Urothelium cell line (cell line): ENCODE measurements at regions not wholly inside any gene's neighbourhood (a gene's known extent, or its start where the extent isn't known, plus 50 kb on each side); places are given as distances from the start of the nearest gene placed in this dataset.

ENCODE experiments used
- DNase-seq: peaks from one replicate; pipeline ENCODE4 v3.0.0; 2011; ENCODE audit warnings: low spot score, mixed read lengths
- FAIRE-seq: peaks from 2 replicates; lab custom pipeline; 2011; peaks lifted over from hg19 to GRCh38; lab: Jason Lieb, UNC

DNA sequence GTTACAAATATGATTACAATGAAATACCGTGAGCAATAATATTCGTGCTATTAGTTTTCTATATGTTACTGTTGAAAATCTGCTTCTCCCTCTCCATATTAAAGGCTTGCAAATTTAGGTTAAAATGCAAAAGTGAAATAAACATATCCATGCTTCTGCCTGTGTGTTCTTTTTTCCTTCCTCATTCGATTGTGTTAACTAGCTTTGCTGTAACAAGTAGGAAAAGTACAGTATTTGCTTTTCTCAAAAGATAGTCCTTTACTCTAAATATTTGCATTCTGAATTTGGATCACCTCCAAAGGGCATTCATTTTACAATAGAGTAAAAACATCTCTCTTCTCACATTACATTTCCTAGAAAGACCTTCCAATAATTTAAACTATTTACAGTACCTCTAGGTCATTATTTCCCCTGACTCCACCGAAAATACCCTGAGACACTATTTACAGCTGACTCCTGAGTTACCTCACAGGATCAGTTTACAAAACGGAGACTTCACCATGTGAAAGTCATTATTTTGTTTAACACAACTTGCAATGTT is 835.0 kb upstream of the FANCL start:
- no peak for FAIRE-seq
- DNase-seq = no peak

DNA sequence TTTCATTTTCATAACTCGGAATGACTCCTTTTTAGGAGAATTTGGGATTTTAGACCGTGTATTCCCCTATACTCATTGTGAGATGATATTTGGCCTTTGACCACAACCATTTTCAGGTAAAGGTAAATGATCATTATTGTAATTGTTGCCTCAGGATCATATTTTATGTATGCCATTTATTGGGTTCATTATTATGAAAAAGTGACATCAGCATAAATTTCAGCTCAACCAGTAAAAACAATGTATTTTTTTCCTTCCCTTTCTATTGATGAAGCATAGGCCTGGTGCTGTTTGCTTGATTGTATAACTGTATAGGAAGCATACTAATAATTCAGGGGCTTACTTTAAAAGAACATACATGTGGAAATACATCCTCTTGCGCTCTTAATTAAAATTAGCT is 832.9 kb upstream of the FANCL start:
- FAIRE-seq (no peak), DNase-seq (no peak)

GRCh38 chr2:59073286-59073685 is 832.2 kb upstream of the FANCL start:
- DNase-seq (no peak), FAIRE-seq (peak; percentile 44)

DNA sequence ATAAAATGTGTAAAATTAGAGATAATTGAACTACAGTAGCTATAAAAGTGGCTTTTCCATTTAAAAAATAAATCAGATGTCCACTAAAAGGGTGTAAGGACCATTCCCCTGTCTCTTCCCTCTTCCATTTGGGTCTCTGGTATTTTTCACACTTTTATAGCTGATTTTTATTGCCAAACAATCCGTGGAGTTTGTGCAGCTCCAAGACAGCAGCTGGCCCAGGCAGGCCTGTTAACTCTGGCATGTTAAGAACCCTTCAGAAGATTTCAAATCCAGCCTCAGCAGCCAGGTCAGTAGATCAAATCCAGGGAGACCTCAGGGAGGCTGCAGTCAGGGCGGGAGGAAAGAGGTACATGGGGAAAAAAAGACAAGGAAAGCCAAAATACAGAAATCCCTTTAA is 827.1 kb upstream of the FANCL start:
- FAIRE-seq (no peak), DNase-seq (no peak)

- no peak for DNase-seq
- FAIRE-seq = no peak
Measured at GRCh38 chr2:59066787-59067399, 825.8 kb upstream of the FANCL start.

DNA sequence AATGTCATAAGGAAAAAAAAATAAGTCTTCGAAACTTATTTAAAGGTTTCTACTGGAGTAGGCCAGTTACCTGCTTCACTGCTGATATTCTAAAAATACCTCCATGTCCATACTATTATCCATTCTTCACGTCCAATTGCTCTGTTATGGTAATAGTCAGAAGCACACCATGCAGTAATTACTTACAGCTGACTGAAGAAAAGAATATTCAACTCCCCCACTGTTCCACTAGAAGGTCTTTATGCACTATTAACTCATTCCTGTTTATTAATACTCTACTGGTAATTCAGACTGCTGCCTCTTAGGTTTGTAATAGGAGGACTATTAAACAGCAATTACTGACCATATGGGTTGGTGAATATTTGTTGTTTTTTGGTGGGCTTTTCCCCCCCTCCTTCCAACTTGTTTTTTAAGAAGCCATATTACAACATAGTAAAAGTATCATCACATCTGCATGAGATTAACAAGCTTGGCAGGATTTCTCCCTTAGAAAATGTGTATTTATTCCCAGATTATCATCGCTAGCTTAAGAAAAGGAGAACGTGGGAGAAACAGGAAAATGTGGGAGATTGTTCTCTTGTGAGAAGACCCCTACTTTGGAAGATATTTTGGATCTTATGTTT is 806.4 kb upstream of the FANCL start:
- no peak for DNase-seq
- FAIRE-seq = no peak

DNA sequence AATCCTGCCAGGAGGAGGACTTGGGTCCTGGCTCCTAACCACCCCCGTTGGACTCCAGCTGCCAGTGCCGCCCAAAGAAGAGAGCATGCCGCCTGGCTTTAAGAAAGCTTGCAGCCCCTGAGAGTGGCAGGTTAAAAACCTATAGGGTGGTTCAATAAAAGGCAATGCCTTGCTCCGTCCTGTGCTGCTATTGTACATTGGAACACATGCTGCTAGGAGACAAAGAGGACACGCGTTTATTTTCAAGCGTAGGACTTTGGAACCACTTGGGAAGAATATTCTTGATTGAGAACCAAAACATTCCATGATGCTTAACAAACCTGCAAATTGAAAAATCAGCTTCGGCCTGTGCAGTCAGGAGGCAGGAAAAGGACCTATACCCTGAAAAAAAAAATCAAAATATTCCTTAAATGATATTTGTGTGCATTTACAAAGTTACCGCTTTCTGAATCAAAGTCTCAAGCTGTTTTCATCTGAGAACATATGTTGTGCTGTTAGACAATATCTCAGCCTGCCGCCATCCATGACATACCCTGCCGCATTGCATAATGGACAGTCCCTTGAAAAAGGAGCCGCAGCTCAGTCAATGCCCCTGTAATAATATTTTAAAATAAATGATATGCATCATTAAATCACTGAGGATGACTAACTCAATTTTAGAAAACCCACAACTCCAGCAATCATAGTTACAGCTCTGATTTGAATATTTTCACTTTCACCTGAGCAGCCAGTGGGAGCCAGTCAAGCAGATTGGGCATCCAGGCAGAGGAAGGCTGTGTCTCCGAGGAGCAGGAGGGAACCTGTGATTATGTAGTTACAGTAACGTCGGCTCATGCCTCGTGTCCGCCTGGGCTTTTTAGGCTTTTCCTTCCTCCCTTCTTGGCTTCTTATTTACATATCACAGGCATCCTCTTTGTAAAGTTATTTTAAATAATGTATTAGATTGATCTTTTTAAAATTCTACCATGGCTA is 805.6 kb upstream of the FANCL start:
- FAIRE-seq = no peak
- no peak for DNase-seq

DNA sequence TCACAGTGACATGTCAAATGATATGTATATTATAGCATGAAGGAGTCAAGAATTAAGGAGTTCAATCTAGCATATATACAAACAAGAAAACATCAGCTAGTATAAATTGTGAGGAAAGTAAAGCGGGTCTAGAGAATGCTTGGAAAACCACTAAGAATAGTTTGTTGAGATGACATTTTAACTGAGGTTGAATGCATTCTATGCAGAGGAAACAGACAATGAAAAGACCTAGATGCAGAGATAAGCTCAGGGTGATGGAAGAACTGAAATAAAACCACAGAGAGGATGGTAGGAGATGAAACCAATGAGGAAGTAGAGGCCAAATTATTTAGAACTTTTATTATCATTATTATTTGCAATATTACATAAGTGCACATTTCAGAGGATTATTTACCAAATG is 803.6 kb upstream of the FANCL start:
- DNase-seq (no peak), FAIRE-seq (no peak)

DNA sequence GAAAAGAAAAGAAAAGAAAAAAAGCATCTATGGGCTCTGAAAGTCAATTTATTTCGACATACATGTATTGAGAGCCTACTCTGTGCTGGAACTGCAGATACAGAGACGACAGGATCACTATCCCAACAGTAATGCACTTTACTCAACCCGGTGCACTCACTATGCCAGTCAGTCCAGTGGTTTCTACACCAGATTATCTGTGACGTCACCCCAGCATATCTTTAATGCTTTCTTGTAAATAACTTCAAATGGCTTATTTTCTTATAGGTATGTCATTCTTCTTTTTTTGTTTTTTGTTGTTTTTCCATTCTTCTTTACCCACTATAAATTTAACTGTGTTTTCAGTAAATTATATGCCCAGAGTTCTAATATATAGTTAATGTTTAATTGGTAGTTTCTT is 800.0 kb upstream of the FANCL start:
- no peak for DNase-seq
- FAIRE-seq = no peak

GRCh38 chr2:59034837-59035236 is 793.7 kb upstream of the FANCL start:
- DNase-seq = peak; percentile 25
- FAIRE-seq = no peak

- no peak for DNase-seq
- no peak for FAIRE-seq
Measured at GRCh38 chr2:59034106-59034505, 793.0 kb upstream of the FANCL start.

DNA sequence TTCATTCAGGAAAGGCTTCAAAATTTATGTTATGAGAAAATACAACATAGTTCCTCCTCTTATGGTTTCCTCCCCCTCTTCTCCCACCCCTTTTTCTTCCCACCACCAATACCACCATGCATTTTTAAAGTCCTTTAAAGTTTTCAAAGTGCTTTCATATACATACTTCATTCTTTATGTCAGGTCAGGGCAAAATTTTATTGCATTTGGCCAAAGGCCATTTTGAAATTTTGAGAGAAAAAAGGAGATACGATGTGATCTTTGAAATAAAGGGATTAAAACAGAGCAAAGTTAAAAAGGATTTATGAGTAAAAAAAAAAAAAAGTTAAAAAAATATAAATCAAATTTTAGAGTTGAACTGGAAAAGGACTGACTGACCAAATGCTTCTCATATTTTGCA is 792.5 kb upstream of the FANCL start:
- FAIRE-seq (no peak), DNase-seq (no peak)

- FAIRE-seq = no peak
- DNase-seq = no peak
Measured at GRCh38 chr2:59032499-59032898, 791.4 kb upstream of the FANCL start.

GRCh38 chr2:59029058-59029457 is 787.9 kb upstream of the FANCL start:
- FAIRE-seq (no peak), DNase-seq (no peak)

- no peak for FAIRE-seq
- no peak for DNase-seq
Measured at GRCh38 chr2:59027320-59027719, 786.2 kb upstream of the FANCL start.

GRCh38 chr2:59025157-59025757 is 784.1 kb upstream of the FANCL start:
- DNase-seq = peak; percentile 57

DNA sequence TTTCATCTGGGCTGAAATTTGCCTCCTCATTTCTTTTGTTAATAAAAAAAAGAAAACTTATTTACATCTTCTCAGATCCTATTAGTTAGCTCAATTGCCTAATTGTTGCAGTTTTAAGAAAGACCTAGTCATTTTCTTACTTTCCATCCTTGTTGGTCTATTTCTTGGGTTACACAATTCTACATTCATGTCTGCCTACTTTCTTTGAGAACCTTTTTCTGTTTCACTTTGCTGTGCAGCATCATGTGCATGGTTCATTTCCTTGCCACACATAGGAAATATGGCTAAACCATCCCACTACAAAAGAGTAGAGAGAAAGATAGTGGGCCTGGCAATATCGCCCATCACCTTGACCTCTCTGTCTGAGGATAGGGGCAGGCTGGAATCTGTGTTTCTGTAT is 780.7 kb upstream of the FANCL start:
- FAIRE-seq (no peak), DNase-seq (no peak)

More at GRCh38 chr2:59025157-59025757, 784.1 kb upstream of the FANCL start:
- no peak for FAIRE-seq

DNA sequence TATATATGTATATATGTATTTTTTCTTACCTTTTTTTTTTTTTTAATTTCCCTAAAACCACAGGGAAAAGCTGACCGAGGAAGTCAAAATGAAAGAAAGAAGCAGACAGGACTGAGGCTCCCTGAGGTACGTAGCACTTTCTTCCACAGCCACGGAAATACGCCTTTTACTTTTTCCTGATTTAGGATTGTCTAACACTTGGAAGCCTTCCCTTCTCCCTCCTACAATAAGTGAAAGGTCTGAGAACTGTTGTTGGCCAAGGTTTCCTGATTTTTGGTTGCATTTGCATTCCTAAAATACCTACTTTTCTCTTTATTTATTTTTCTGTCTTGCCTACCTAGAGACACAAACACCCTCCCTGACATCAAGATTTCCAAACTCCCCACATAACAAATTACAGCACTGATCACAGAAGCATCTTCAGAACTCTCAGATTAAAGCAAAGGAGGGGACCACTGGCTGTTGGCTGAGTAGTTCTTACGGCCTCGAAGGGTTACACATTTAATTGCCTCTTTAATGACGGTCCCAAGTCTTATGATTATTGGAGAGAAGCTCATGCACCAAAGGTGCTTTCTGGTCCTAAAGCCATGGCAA is 778.5 kb upstream of the FANCL start:
- FAIRE-seq (no peak), DNase-seq (no peak)

DNA sequence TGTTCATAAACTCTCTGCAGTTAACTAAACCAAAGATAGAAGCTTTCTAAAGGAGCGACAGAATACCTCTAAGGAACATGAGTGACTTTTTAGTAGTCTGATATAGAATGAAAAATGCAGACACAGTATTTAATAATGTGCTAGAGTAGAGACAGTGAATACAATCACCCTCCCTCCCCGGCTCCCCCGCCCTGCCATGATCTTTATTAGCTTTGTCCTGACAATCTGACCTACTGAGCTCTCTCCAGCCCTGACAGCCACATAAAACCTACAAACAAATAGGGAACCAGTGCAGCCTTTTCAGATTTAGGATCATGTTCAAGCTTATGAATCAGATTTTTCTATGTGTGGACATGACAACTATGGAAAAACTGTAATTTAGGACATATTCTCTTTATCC is 777.6 kb upstream of the FANCL start:
- FAIRE-seq = no peak
- no peak for DNase-seq

DNA sequence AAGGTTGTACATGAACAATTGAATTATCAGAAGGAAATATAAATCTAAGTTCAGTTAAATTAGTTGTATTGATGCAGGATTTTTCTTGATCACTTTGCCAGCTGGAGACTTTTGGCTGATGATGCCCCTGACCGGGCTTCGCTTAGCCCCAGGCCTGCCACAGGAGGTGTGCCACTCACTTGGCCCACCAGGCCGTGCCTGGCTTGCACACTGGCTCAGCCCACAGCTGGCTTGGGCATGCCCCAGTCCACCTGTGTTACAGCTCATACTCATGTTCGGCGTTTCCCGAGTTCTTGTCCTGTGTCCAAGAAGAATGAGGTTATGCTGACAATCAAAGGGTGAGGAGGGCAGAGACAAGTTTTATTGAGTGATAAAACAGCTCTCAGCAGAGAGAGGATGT is 773.9 kb upstream of the FANCL start:
- no peak for DNase-seq
- FAIRE-seq = peak; percentile 71

GRCh38 chr2:59012971-59013370 is 771.8 kb upstream of the FANCL start:
- DNase-seq (no peak), FAIRE-seq (peak; percentile 5)
